ENCODE measurements at regions not wholly inside any gene's neighbourhood (a gene's known extent, or its start where the extent isn't known, plus 50 kb on each side); places are given as distances from the start of the nearest gene placed in this dataset.

DNA sequence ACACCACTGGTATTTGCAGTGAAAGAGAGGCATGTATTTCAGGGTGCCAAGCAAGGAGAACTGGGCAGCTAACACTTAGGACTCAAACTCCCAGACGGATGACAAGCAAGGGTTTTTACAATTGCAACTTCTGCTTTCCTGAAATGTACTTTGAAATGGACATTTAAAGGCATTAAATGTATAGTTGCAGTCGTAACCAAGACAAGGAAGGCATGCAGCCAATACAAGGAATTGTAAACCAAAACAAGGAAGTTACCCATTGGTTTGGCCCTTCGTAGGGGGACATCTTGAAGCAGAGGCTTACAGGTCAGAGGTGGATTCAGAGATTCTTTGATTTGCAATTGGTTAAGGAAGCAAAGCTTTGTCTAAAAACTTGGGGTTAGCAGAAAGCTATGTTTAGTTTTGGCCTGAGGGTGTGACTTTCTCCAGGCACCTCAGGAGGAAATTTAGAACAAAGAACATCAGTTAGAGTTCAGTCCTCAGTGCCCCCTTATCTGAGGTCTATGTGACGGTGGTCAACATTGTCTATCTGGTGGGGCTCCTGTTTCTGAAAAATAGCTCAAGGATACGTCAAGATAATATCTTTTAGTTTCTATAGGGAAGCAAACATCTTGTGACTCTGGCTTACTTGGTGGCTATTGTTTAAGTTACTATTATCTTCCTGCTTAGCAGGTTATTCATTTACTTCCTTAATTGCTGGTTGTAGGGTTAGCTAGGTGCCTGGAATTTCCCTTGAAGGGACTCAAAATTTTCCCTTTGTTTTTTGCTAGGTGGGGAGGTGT lies 266.0 kb downstream of the CD83 start:
- no peaks in the 10 kb centered on the region for H3K27me3 ChIP-seq (ENCODE audit: insufficient read depth, low read length)
- intact Hi-C loops (cut with micrococcal nuclease): no loop called here
- no peaks in the 10 kb centered on the region for H3K9me2 ChIP-seq (ENCODE audit: insufficient read depth)
- H3K4me1 ChIP-seq (ENCODE audit: control insufficient read depth in 1 of 2, insufficient read depth in 2 of 2, low read length in 2 of 2): no peaks in the 10 kb centered on the region
- no peak for TF ChIP-seq POLR2AphosphoS5 (IDR thresholded peaks at IDR 0.05; ENCODE audit: low read depth, low read length)
- TF ChIP-seq ZFX (IDR thresholded peaks at IDR 0.05): no peak
- TF ChIP-seq FOSL1 (IDR thresholded peaks at IDR 0.05; ENCODE audit: low read depth): no peak
- TF ChIP-seq YY1 (IDR thresholded peaks at IDR 0.05; ENCODE audit: extremely low read depth, insufficient replicate concordance, low read depth, low read length): no peak
- TF ChIP-seq SP1 (IDR thresholded peaks at IDR 0.05; ENCODE audit: low read depth): no peak
- TF ChIP-seq CTCF (IDR thresholded peaks at IDR 0.05 in 2 of 3, conservative IDR thresholded peaks at IDR 0.05 in 1 of 3; ENCODE audit: borderline replicate concordance in 1 of 3, insufficient read depth in 1 of 3, low read depth in 2 of 3, low read length in 2 of 3): no peak
- no peak for TF ChIP-seq ELF1 (IDR thresholded peaks at IDR 0.05; ENCODE audit: borderline replicate concordance, low read depth)
- no peak for TF ChIP-seq ZNF274 (IDR thresholded peaks at IDR 0.05; ENCODE audit: low read depth, low read length)
- no peak for TF ChIP-seq CBX3 (IDR thresholded peaks at IDR 0.05; ENCODE audit: low read depth)
- no peak for TF ChIP-seq ZBTB33 (IDR thresholded peaks at IDR 0.05; ENCODE audit: extremely low read depth, insufficient replicate concordance, low read length)
- TF ChIP-seq, protein P1, sequence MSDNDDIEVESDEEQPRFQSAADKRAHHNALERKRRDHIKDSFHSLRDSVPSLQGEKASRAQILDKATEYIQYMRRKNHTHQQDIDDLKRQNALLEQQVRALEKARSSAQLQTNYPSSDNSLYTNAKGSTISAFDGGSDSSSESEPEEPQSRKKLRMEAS (IDR thresholded peaks at IDR 0.05): no peak
- H3K36me3 ChIP-seq (ENCODE audit: control insufficient read depth in 1 of 2, insufficient read depth in 2 of 2, low read length in 2 of 2): no peaks in the 10 kb centered on the region
- no peak overlapping the region for H3K4me2 ChIP-seq (ENCODE audit: low read length)
- H3K27ac ChIP-seq (ENCODE audit: low read depth, low read length): no peak overlapping the region
- BruUV-seq (replicated peaks): no TSS peak
- no peak overlapping the region for H3K9ac ChIP-seq (ENCODE audit: low read length)
- no peaks in the 10 kb centered on the region for H3K79me2 ChIP-seq (ENCODE audit: insufficient read depth, low read length)
- no peaks in the 10 kb centered on the region for H4K20me1 ChIP-seq (ENCODE audit: insufficient read depth)
- ChIA-PET RAD21 (ENCODE audit: low non-redundant PET in 1 of 2, low total read pairs in 2 of 2, uncharacterized antibody in 2 of 2, unreplicated experiment in 2 of 2) (no interaction called here), POLR2A (no interaction called here), CTCF (no interaction called here)
- no peak for ATAC-seq
- H3K4me3 ChIP-seq (replicated peaks in 1 of 2; ENCODE audit: low read depth in 1 of 2, low read length in 2 of 2): no peak overlapping the region
- no peak for DNase-seq (ENCODE audit: low read depth, low spot score)
- no peaks in the 10 kb centered on the region for H3K9me3 ChIP-seq (ENCODE audit: control insufficient read depth in 1 of 2, insufficient read depth in 1 of 2, low read depth in 1 of 2, low read length in 2 of 2)
- H2AFZ ChIP-seq (ENCODE audit: low read depth, low read length, poor library complexity, severe bottlenecking): no peak overlapping the region

Data from HCT116 (cell line).